ENCODE measurements at regions not wholly inside any gene's neighbourhood (a gene's known extent, or its start where the extent isn't known, plus 50 kb on each side); places are given as distances from the start of the nearest gene placed in this dataset.

DNA sequence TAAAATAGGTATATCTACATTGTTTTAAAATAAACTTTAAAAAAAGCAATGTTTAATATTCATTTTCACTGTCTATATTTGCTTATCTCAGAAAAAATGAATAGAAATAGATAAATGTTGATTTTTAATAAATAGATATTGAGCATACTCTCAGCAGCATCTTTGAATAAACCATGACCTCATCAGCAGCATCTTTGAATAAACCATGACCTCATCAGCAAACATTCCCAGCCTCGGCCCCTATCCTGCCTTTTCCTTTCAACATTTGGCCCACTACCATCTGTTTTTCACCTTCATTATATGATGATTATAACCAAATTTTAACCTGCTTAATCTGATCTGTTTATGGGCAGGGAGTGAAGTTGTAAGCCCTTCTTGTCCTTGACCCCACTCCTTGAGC, 148.7 kb upstream of the SAMSN1 start:
- H3K27me3 Mint-ChIP-seq = no peaks in the 10 kb centered on the region
- H3K27ac Mint-ChIP-seq = no peak overlapping the region
- H3K4me3 Mint-ChIP-seq (ENCODE audit: low read depth) = no peak overlapping the region
- H3K9me3 Mint-ChIP-seq (ENCODE audit: low read depth) = no peaks in the 10 kb centered on the region
- H3K4me1 Mint-ChIP-seq (ENCODE audit: low read depth) = peaks cover 8% of the 10 kb centered on the region
- TF ChIP-seq, protein P1, sequence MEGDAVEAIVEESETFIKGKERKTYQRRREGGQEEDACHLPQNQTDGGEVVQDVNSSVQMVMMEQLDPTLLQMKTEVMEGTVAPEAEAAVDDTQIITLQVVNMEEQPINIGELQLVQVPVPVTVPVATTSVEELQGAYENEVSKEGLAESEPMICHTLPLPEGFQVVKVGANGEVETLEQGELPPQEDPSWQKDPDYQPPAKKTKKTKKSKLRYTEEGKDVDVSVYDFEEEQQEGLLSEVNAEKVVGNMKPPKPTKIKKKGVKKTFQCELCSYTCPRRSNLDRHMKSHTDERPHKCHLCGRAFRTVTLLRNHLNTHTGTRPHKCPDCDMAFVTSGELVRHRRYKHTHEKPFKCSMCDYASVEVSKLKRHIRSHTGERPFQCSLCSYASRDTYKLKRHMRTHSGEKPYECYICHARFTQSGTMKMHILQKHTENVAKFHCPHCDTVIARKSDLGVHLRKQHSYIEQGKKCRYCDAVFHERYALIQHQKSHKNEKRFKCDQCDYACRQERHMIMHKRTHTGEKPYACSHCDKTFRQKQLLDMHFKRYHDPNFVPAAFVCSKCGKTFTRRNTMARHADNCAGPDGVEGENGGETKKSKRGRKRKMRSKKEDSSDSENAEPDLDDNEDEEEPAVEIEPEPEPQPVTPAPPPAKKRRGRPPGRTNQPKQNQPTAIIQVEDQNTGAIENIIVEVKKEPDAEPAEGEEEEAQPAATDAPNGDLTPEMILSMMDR (IDR thresholded peaks at IDR 0.05; ENCODE audit: unreplicated experiment) = no peak
- no peaks in the 10 kb centered on the region for H3K36me3 Mint-ChIP-seq (ENCODE audit: insufficient read depth)
- DNase-seq (ENCODE audit: low spot score, unreplicated experiment) = no peak

DNA sequence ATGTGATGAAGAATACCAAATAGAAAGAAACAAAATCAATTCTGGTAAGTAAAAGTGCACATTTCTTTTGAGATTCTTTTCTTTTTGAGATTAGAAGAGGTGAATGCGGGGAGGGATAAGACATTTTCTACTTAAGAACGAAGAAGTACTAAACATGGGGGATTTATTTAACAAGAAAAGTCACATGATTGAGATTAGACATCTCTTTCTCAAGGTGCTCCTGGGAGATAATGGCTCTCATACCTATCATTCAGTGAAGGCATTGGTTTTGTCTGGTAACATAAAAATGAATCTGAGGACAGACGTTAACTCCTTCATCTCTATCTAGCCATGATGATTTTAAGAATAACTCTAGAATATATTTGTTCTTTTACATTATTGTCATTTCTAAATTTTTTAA, 147.9 kb upstream of the SAMSN1 start:
- Mint-ChIP-seq H3K4me1 (ENCODE audit: low read depth) (no peaks in the 10 kb centered on the region), H3K36me3 (ENCODE audit: insufficient read depth) (no peaks in the 10 kb centered on the region), H3K27me3 (no peaks in the 10 kb centered on the region), H3K9me3 (ENCODE audit: low read depth) (no peaks in the 10 kb centered on the region), H3K4me3 (ENCODE audit: low read depth) (no peak overlapping the region), H3K27ac (no peak overlapping the region)
- TF ChIP-seq, protein P1 (IDR thresholded peaks at IDR 0.05; ENCODE audit: unreplicated experiment) = no peak
- no peak for DNase-seq (ENCODE audit: low spot score, unreplicated experiment)

DNA sequence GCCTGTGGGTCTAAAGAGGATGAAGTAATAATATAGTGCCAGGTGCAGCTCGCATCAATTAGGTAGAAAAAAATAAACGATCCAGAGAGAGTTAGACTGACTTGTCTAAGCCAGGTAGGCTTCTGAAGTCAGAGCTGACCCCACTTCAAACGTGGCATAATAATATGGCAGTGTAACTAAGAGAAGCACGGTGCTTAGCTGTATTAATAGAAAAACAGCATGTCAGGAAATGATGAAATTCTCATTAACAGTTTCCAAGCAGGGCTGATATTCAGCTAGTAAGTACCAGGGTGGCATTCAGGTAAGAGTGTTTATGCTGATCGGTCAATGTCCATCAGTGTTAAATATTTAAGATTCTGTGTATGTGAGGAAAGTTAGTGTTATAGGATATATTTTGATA, 145.8 kb upstream of the SAMSN1 start:
- no peak overlapping the region for H3K27ac Mint-ChIP-seq
- H3K9me3 Mint-ChIP-seq (ENCODE audit: low read depth) = no peaks in the 10 kb centered on the region
- no peak for DNase-seq (ENCODE audit: low spot score, unreplicated experiment)
- TF ChIP-seq, protein P1 (IDR thresholded peaks at IDR 0.05; ENCODE audit: unreplicated experiment) = no peak
- H3K4me1 Mint-ChIP-seq (ENCODE audit: low read depth) = no peaks in the 10 kb centered on the region
- no peak overlapping the region for H3K4me3 Mint-ChIP-seq (ENCODE audit: low read depth)
- no peaks in the 10 kb centered on the region for H3K36me3 Mint-ChIP-seq (ENCODE audit: insufficient read depth)
- no peaks in the 10 kb centered on the region for H3K27me3 Mint-ChIP-seq

DNA sequence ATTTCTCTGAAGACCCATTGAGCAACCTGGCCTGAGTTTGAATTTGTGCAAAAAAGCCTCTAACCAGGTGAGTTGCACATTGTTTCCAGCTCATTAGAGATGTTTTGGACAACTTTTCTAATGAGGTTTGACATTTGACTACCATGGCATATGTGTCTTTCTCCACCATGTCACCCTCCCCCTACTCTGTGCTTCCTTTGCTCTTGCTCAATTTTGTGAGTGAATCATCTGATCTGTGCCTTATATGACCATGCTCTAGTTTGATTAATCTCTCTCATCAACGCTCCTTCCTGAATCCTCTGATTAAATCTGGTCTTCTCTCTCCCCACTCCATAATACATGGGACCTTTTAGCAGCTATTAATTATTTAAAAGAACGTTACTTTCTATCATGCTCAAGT, 144.8 kb upstream of the SAMSN1 start:
- Mint-ChIP-seq H3K4me3 (ENCODE audit: low read depth) (no peak overlapping the region), H3K4me1 (ENCODE audit: low read depth) (no peaks in the 10 kb centered on the region), H3K27ac (no peak overlapping the region), H3K9me3 (ENCODE audit: low read depth) (no peaks in the 10 kb centered on the region), H3K27me3 (no peaks in the 10 kb centered on the region), H3K36me3 (ENCODE audit: insufficient read depth) (no peaks in the 10 kb centered on the region)
- TF ChIP-seq, protein P1 (IDR thresholded peaks at IDR 0.05; ENCODE audit: unreplicated experiment) = no peak
- no peak for DNase-seq (ENCODE audit: low spot score, unreplicated experiment)

DNA sequence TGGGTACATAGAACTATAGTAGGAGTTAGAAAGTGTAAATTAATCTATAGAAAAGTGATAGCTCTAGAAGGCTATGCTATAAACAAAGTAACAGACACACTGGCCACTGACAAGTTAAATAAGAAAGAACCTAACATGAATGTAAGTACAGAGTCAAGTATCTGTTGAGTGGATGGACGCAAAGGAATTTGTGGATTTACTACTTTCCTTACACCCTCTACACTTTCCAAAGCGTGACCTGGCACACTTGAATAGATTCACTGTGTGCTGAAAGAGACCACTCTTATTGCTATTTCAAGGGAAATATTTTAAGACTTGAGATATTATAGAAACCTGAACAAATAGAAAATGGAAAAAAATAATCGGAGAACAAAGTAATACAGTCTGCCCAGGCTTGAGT, 142.8 kb upstream of the SAMSN1 start:
- Mint-ChIP-seq H3K27me3 (no peaks in the 10 kb centered on the region), H3K4me3 (ENCODE audit: low read depth) (no peak overlapping the region), H3K27ac (no peak overlapping the region), H3K9me3 (ENCODE audit: low read depth) (no peaks in the 10 kb centered on the region), H3K36me3 (ENCODE audit: insufficient read depth) (no peaks in the 10 kb centered on the region), H3K4me1 (ENCODE audit: low read depth) (no peaks in the 10 kb centered on the region)
- TF ChIP-seq, protein P1 (IDR thresholded peaks at IDR 0.05; ENCODE audit: unreplicated experiment) = no peak
- DNase-seq (ENCODE audit: low spot score, unreplicated experiment) = no peak
